ENCODE measurements at regions not wholly inside any gene's neighbourhood (a gene's known extent, or its start where the extent isn't known, plus 50 kb on each side); places are given as distances from the start of the nearest gene placed in this dataset.

GRCh38 chr2:66382091-66382490 lies 52.8 kb upstream of the MEIS1 start:
- Histone ChIP-seq H3K4me1 (ENCODE audit: control insufficient read depth, insufficient read depth, low read length, poor library complexity, severe bottlenecking) (no peaks in the 10 kb centered on the region), H3K27ac (ENCODE audit: low read depth, low read length, severe bottlenecking) (no peak overlapping the region), H3K4me3 (ENCODE audit: extremely low read depth, insufficient read depth, low read length, poor library complexity, severe bottlenecking) (no peak overlapping the region), H3K9me3 (ENCODE audit: control insufficient read depth, low read length) (no peaks in the 10 kb centered on the region), H3K36me3 (ENCODE audit: control insufficient read depth, insufficient read depth, low read length) (no peaks in the 10 kb centered on the region)
- WGBS, 2 experiments (ENCODE audit: insufficient coverage in 2 of 2): no CpG with 5 or more reads among the region's 1 CpG

GRCh38 chr2:66379473-66379872 lies 55.5 kb upstream of the MEIS1 start:
- Histone ChIP-seq H3K4me1 (ENCODE audit: control insufficient read depth, insufficient read depth, low read length, poor library complexity, severe bottlenecking) (no peaks in the 10 kb centered on the region), H3K27ac (ENCODE audit: low read depth, low read length, severe bottlenecking) (no peak overlapping the region), H3K4me3 (ENCODE audit: extremely low read depth, insufficient read depth, low read length, poor library complexity, severe bottlenecking) (no peak overlapping the region), H3K36me3 (ENCODE audit: control insufficient read depth, insufficient read depth, low read length) (no peaks in the 10 kb centered on the region), H3K9me3 (ENCODE audit: control insufficient read depth, low read length) (no peaks in the 10 kb centered on the region)

DNA sequence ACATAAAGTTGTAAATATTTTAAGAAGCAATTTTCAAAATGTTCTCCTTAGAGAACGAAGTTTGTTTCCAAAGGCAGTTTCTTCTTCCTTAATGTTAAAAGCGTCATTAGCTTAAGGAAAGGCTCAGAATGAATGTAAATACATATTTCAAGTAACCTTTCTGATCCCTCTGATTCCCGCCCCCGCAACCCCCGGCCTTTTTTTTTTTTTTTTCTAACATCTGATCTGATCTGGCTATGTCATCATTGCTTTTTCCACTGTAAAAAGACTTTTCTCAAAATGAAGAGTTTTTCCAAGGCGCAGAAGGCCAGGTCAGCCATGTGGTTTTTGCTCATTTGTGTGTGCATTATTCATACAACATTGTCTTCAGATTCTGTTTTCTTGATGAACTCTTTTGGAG lies 57.1 kb upstream of the MEIS1 start:
- no peak overlapping the region for H3K4me3 ChIP-seq (ENCODE audit: extremely low read depth, insufficient read depth, low read length, poor library complexity, severe bottlenecking)
- WGBS, 2 experiments (ENCODE audit: insufficient coverage in 2 of 2): 90% methylated on average over 4 of the region's 6 CpGs; no CpG with 5 or more reads in 1 of the 2 experiments
- no peaks in the 10 kb centered on the region for H3K4me1 ChIP-seq (ENCODE audit: control insufficient read depth, insufficient read depth, low read length, poor library complexity, severe bottlenecking)
- no peak overlapping the region for H3K27ac ChIP-seq (ENCODE audit: low read depth, low read length, severe bottlenecking)
- no peaks in the 10 kb centered on the region for H3K36me3 ChIP-seq (ENCODE audit: control insufficient read depth, insufficient read depth, low read length)
- H3K9me3 ChIP-seq (ENCODE audit: control insufficient read depth, low read length): no peaks in the 10 kb centered on the region

- Histone ChIP-seq H3K4me1 (ENCODE audit: control insufficient read depth, insufficient read depth, low read length, poor library complexity, severe bottlenecking) (no peaks in the 10 kb centered on the region), H3K36me3 (ENCODE audit: control insufficient read depth, insufficient read depth, low read length) (no peaks in the 10 kb centered on the region), H3K27ac (ENCODE audit: low read depth, low read length, severe bottlenecking) (no peak overlapping the region), H3K4me3 (ENCODE audit: extremely low read depth, insufficient read depth, low read length, poor library complexity, severe bottlenecking) (no peak overlapping the region), H3K9me3 (ENCODE audit: control insufficient read depth, low read length) (no peaks in the 10 kb centered on the region)
- no CpG with 5 or more reads among the region's 2 CpGs for whole genome bisulfite sequencing, 2 experiments (ENCODE audit: insufficient coverage in 2 of 2)
Observed at GRCh38 chr2:66370824-66371223, 64.1 kb upstream of the MEIS1 start.

DNA sequence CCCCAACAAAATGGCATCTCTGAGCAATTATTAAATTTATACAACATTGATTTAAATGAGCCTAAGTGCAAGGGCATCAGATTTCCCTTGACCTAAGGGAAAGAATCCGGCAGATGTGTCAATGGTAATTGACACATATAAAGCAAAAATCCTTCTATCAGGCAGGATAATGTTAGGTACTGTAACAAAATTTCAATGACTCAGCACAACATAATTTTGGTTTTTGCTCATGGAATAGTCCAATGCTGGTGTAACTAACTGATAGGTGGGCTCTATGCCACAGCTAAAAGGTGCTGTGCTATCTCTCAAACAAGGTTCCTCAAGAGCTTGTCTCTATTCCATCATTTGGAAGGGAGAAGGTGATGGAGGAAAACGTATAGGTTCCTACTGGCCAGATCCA lies 68.3 kb upstream of the MEIS1 start:
- H3K9me3 ChIP-seq (ENCODE audit: control insufficient read depth, low read length): no peaks in the 10 kb centered on the region
- no peaks in the 10 kb centered on the region for H3K4me1 ChIP-seq (ENCODE audit: control insufficient read depth, insufficient read depth, low read length, poor library complexity, severe bottlenecking)
- 80% methylated on average over 1 of the region's 2 CpGs; no CpG with 5 or more reads in 1 of the 2 experiments for WGBS, 2 experiments (ENCODE audit: insufficient coverage in 2 of 2)
- no peaks in the 10 kb centered on the region for H3K36me3 ChIP-seq (ENCODE audit: control insufficient read depth, insufficient read depth, low read length)
- H3K4me3 ChIP-seq (ENCODE audit: extremely low read depth, insufficient read depth, low read length, poor library complexity, severe bottlenecking): no peak overlapping the region
- no peak overlapping the region for H3K27ac ChIP-seq (ENCODE audit: low read depth, low read length, severe bottlenecking)

GRCh38 chr2:66364495-66365333 lies 70.2 kb upstream of the MEIS1 start:
- H3K4me1 ChIP-seq (ENCODE audit: control insufficient read depth, insufficient read depth, low read length, poor library complexity, severe bottlenecking): no peaks in the 10 kb centered on the region
- no peak overlapping the region for H3K27ac ChIP-seq (ENCODE audit: low read depth, low read length, severe bottlenecking)
- no peak overlapping the region for H3K4me3 ChIP-seq (ENCODE audit: extremely low read depth, insufficient read depth, low read length, poor library complexity, severe bottlenecking)
- WGBS, 2 experiments (ENCODE audit: insufficient coverage in 2 of 2): 93% methylated on average over 6 of the region's 7 CpGs
- no peaks in the 10 kb centered on the region for H3K9me3 ChIP-seq (ENCODE audit: control insufficient read depth, low read length)
- H3K36me3 ChIP-seq (ENCODE audit: control insufficient read depth, insufficient read depth, low read length): no peaks in the 10 kb centered on the region

- no peaks in the 10 kb centered on the region for H3K36me3 ChIP-seq (ENCODE audit: control insufficient read depth, insufficient read depth, low read length)
- no peak overlapping the region for H3K27ac ChIP-seq (ENCODE audit: low read depth, low read length, severe bottlenecking)
- H3K9me3 ChIP-seq (ENCODE audit: control insufficient read depth, low read length): no peaks in the 10 kb centered on the region
- 65 to 82% methylated on average over 3 of the region's 6 CpGs for WGBS, 2 experiments (ENCODE audit: insufficient coverage in 2 of 2)
- H3K4me1 ChIP-seq (ENCODE audit: control insufficient read depth, insufficient read depth, low read length, poor library complexity, severe bottlenecking): no peaks in the 10 kb centered on the region
- no peak overlapping the region for H3K4me3 ChIP-seq (ENCODE audit: extremely low read depth, insufficient read depth, low read length, poor library complexity, severe bottlenecking)
Observed at GRCh38 chr2:66362701-66363100, 72.2 kb upstream of the MEIS1 start.

DNA sequence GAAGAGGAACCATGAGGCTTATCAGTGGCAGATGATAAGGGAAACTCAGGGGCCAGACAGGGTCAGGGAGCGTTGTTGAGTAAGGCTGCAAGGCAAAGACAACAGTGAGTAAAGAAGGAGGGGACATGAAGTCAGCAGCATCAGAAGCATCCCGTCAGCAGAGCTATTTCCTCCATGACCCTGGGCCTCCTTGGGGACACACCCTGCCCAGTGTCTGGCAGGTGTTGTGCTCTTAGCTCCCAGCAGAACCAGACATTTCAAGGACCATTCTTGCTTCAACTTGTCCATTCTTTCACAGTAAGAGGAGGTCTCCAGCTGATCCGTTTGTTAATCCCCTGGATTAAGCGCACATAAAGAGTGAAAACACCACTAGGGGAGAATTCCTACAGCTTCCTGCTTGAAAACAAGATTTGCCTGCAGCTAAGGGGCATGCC lies 88.7 kb upstream of the MEIS1 start:
- no peaks in the 10 kb centered on the region for H3K36me3 ChIP-seq (ENCODE audit: control insufficient read depth, insufficient read depth, low read length)
- H3K27ac ChIP-seq (ENCODE audit: low read depth, low read length, severe bottlenecking): no peak overlapping the region
- H3K4me1 ChIP-seq (ENCODE audit: control insufficient read depth, insufficient read depth, low read length, poor library complexity, severe bottlenecking): peaks cover 4% of the 10 kb centered on the region
- peaks cover 11% of the 10 kb centered on the region for H3K9me3 ChIP-seq (ENCODE audit: control insufficient read depth, low read length)
- no peak overlapping the region for H3K4me3 ChIP-seq (ENCODE audit: extremely low read depth, insufficient read depth, low read length, poor library complexity, severe bottlenecking)
- WGBS, 2 experiments (ENCODE audit: insufficient coverage in 2 of 2): 54 to 81% methylated on average over 2 to 3 of the region's 4 CpGs

- Histone ChIP-seq H3K4me3 (ENCODE audit: extremely low read depth, insufficient read depth, low read length, poor library complexity, severe bottlenecking) (no peak overlapping the region), H3K4me1 (ENCODE audit: control insufficient read depth, insufficient read depth, low read length, poor library complexity, severe bottlenecking) (peaks cover 4% of the 10 kb centered on the region), H3K9me3 (ENCODE audit: control insufficient read depth, low read length) (peaks cover 11% of the 10 kb centered on the region), H3K27ac (ENCODE audit: low read depth, low read length, severe bottlenecking) (no peak overlapping the region), H3K36me3 (ENCODE audit: control insufficient read depth, insufficient read depth, low read length) (no peaks in the 10 kb centered on the region)
- WGBS, 2 experiments (ENCODE audit: insufficient coverage in 2 of 2): no CpG with 5 or more reads among the region's 1 CpG
Observed at GRCh38 chr2:66344087-66344663, 90.8 kb upstream of the MEIS1 start.

DNA sequence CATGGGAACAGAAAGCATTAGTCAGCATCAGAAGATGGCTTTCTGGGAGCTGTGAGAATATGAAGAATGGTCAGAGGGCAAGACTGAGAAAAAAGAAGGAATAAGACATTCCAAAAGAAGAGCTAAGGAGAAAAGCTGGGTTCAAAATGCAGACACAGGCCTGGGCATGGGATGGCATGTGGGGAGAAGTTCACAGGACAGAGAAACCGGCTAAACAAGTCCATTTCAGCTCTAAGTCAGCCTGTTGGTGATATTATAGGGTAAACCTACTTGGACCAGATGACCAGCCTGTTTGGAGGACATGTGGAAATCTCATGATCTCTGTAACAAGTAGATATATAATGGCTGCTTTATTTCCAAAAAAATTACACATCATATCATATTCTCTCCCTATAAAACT lies 91.7 kb upstream of the MEIS1 start:
- no peaks in the 10 kb centered on the region for H3K36me3 ChIP-seq (ENCODE audit: control insufficient read depth, insufficient read depth, low read length)
- peaks cover 4% of the 10 kb centered on the region for H3K4me1 ChIP-seq (ENCODE audit: control insufficient read depth, insufficient read depth, low read length, poor library complexity, severe bottlenecking)
- H3K27ac ChIP-seq (ENCODE audit: low read depth, low read length, severe bottlenecking): no peak overlapping the region
- peaks cover 11% of the 10 kb centered on the region for H3K9me3 ChIP-seq (ENCODE audit: control insufficient read depth, low read length)
- H3K4me3 ChIP-seq (ENCODE audit: extremely low read depth, insufficient read depth, low read length, poor library complexity, severe bottlenecking): no peak overlapping the region
- 100% methylated on average over 1 of the region's 1 CpG for WGBS, 2 experiments (ENCODE audit: insufficient coverage in 2 of 2)

- Histone ChIP-seq H3K4me3 (ENCODE audit: extremely low read depth, insufficient read depth, low read length, poor library complexity, severe bottlenecking) (no peak overlapping the region), H3K4me1 (ENCODE audit: control insufficient read depth, insufficient read depth, low read length, poor library complexity, severe bottlenecking) (no peaks in the 10 kb centered on the region), H3K9me3 (ENCODE audit: control insufficient read depth, low read length) (peaks cover 11% of the 10 kb centered on the region), H3K27ac (ENCODE audit: low read depth, low read length, severe bottlenecking) (no peak overlapping the region), H3K36me3 (ENCODE audit: control insufficient read depth, insufficient read depth, low read length) (no peaks in the 10 kb centered on the region)
- WGBS, 2 experiments (ENCODE audit: insufficient coverage in 2 of 2): 100% methylated on average over 2 of the region's 5 CpGs
Observed at GRCh38 chr2:66340521-66340920, 94.4 kb upstream of the MEIS1 start.

Data from mesodermal cell (in vitro differentiated cells).